ENCODE measurements at regions not wholly inside any gene's neighbourhood (a gene's known extent, or its start where the extent isn't known, plus 50 kb on each side); places are given as distances from the start of the nearest gene placed in this dataset.

GRCh38 chr6:141264101-141264500 lies 868.6 kb upstream of the GJE1 start:
- TF ChIP-seq POLR2AphosphoS5 (IDR thresholded peaks at IDR 0.05): no peak
- no peak for TF ChIP-seq POLR2A (IDR thresholded peaks at IDR 0.05)
- TF ChIP-seq CTCF (IDR thresholded peaks at IDR 0.05): no peak
- no peaks in the 10 kb centered on the region for H3K4me1 ChIP-seq (replicated peaks)
- no peak overlapping the region for H3K27ac ChIP-seq
- no peaks in the 10 kb centered on the region for H3K36me3 ChIP-seq
- WGBS: 78% methylated on average over 4 of the region's 4 CpGs
- no peaks in the 10 kb centered on the region for H3K27me3 ChIP-seq (replicated peaks; ENCODE audit: insufficient read depth)
- no peaks in the 10 kb centered on the region for H3K9me3 ChIP-seq
- no peak overlapping the region for H3K4me3 ChIP-seq
- DNase-seq (ENCODE audit: low spot score): no peak
- intact Hi-C loops (cut with DNase I): no loop called here

- Histone ChIP-seq H3K4me3 (no peak overlapping the region), H3K27me3 (replicated peaks; ENCODE audit: insufficient read depth) (no peaks in the 10 kb centered on the region), H3K36me3 (no peaks in the 10 kb centered on the region), H3K4me1 (replicated peaks) (no peaks in the 10 kb centered on the region), H3K9me3 (no peaks in the 10 kb centered on the region), H3K27ac (no peak overlapping the region)
- intact Hi-C loops (cut with DNase I): no loop called here
- DNase-seq (ENCODE audit: low spot score): no peak
- no peak for TF ChIP-seq POLR2AphosphoS5 (IDR thresholded peaks at IDR 0.05)
- no peak for TF ChIP-seq POLR2A (IDR thresholded peaks at IDR 0.05)
- no peak for TF ChIP-seq CTCF (IDR thresholded peaks at IDR 0.05)
- WGBS: 93% methylated on average over 4 of the region's 4 CpGs
Measured at GRCh38 chr6:141261672-141262060, 871.1 kb upstream of the GJE1 start.

DNA sequence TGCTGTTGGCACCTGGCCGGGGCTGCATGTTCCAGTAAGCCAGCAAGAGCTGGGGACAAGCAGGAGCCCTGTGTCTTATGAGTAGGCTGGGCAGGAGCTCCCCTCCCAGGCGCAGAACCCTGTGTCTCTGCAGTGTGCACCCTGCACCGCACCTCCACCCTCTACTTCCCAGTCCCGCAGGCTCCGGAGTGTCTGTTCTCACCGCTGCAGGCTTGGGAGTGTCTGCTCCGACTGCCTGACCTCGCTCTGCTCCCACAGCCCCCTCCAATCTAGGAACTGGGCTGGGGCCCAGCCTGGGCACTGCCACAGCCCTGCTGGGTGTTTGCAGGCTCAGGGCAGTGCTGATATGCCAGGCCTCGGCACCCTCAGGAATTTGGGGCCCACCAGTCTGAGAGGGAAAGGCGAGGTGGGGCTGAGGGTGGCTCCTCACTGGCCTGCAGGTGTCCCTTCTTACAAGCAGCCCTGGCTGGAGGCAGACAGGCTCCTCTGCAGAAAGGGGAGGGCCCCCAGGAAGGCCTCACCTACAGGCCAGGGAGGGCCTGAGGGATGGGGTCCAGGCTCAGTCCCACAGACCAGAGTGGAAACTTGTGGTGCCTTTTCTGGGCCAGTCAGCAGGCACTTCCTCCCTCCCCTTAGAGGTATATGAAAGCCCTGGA lies 871.6 kb upstream of the GJE1 start:
- intact Hi-C loops (cut with DNase I): no loop called here
- no peaks in the 10 kb centered on the region for H3K9me3 ChIP-seq
- no peak overlapping the region for H3K4me3 ChIP-seq
- no peaks in the 10 kb centered on the region for H3K36me3 ChIP-seq
- H3K4me1 ChIP-seq (replicated peaks): no peaks in the 10 kb centered on the region
- TF ChIP-seq POLR2A (IDR thresholded peaks at IDR 0.05) (no peak), POLR2AphosphoS5 (IDR thresholded peaks at IDR 0.05) (no peak), CTCF (IDR thresholded peaks at IDR 0.05) (no peak)
- no peak for DNase-seq (ENCODE audit: low spot score)
- no peak overlapping the region for H3K27ac ChIP-seq
- H3K27me3 ChIP-seq (replicated peaks; ENCODE audit: insufficient read depth): no peaks in the 10 kb centered on the region
- 69% methylated on average over 5 of the region's 10 CpGs for WGBS

DNA sequence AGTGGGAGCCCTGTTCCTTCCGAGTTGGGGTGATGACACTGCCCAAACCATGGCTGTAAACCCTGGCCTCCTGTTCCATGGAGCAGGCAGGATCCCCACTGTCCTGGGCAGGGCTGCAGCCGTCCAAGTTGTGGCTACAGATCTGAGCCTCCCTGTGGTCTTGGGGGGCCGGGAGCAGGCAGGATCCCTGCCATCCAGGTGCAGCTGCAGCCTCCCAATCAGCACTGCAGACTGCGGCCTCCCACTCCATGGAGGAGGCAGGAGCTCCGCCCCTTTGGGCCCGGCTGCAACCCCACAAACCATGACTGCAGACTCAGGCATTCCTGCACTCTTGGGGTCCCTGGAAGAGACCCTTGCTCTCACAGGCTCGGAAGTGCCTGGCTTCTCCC lies 872.1 kb upstream of the GJE1 start:
- 89% methylated on average over 5 of the region's 7 CpGs for WGBS
- intact Hi-C loops (cut with DNase I): no loop called here
- H3K36me3 ChIP-seq: no peaks in the 10 kb centered on the region
- no peaks in the 10 kb centered on the region for H3K27me3 ChIP-seq (replicated peaks; ENCODE audit: insufficient read depth)
- DNase-seq (ENCODE audit: low spot score): no peak
- no peaks in the 10 kb centered on the region for H3K4me1 ChIP-seq (replicated peaks)
- no peak overlapping the region for H3K27ac ChIP-seq
- TF ChIP-seq POLR2AphosphoS5 (IDR thresholded peaks at IDR 0.05) (no peak), CTCF (IDR thresholded peaks at IDR 0.05) (no peak), POLR2A (IDR thresholded peaks at IDR 0.05) (no peak)
- H3K9me3 ChIP-seq: no peaks in the 10 kb centered on the region
- no peak overlapping the region for H3K4me3 ChIP-seq

DNA sequence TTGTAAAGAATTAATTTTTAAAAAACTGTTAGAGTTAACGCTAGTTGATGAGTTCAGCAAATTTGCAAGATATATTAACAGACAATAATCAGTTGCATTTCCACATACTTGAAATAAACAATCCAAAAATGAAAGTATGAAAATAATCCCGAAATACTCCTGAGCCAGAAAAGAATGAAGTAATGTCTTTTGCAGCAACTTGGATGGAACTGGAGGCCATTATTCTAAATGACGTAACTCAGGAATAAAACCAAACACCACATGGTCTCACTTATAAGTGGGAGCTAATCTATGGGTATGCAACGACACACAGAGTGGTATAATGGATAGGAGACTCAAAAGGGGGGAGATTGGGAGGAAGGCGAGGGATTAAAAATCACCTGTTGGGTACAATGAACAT lies 872.9 kb upstream of the GJE1 start:
- Histone ChIP-seq H3K4me1 (replicated peaks) (no peaks in the 10 kb centered on the region), H3K27ac (no peak overlapping the region), H3K27me3 (replicated peaks; ENCODE audit: insufficient read depth) (no peaks in the 10 kb centered on the region), H3K4me3 (no peak overlapping the region), H3K9me3 (no peaks in the 10 kb centered on the region), H3K36me3 (no peaks in the 10 kb centered on the region)
- WGBS: 92% methylated on average over 5 of the region's 5 CpGs
- TF ChIP-seq POLR2AphosphoS5 (IDR thresholded peaks at IDR 0.05) (no peak), POLR2A (IDR thresholded peaks at IDR 0.05) (no peak), CTCF (IDR thresholded peaks at IDR 0.05) (no peak)
- intact Hi-C loops (cut with DNase I): loop anchor here (10.0 kb wide), 1 partner anchor 1885 kb away; the partner anchor contains the start of gene CITED2
- no peak for DNase-seq (ENCODE audit: low spot score)
